IMR-90 (cell line): ENCODE measurements at regions not wholly inside any gene's neighbourhood (a gene's known extent, or its start where the extent isn't known, plus 50 kb on each side); places are given as distances from the start of the nearest gene placed in this dataset.

Experiments
- ATAC-seq: fragments of 200-7000 bp; cut with Tn5 transposase; 2 replicates; pipeline ENCODE4 v1.9.1; 2020; ENCODE audit warnings: low read depth, mild to moderate bottlenecking, moderate library complexity
- BruUV-seq: library from RNA; stranded (reverse); fragments of 400-500 nt; replicated peaks from 2 replicates; lab custom pipeline; 2021; lab: Mats Ljungman, UMichigan
- CTCF ChIA-PET: fragments of 300-600 bp; formaldehyde crosslinking; extraction: SDS; loops from one replicate; lab custom pipeline; 2021; ENCODE audit warnings: antibody characterized with exemption; lab: Yijun Ruan, JAX
- POLR2A ChIA-PET: fragments of 300-600 bp; sonication (Branson Sonifier 250); formaldehyde crosslinking; loops from one replicate; lab custom pipeline; 2022; ENCODE audit warnings: antibody characterized with exemption; ENCODE audit not compliant: unreplicated experiment; lab: Charles Lee
- DNase-seq: peaks from one replicate; pipeline ENCODE4 v3.0.0; 2013
- H2AFZ ChIP-seq: replicated peaks from 2 replicates; pipeline ENCODE3; 2013; ENCODE audit warnings: low read length, mild to moderate bottlenecking; ENCODE audit not compliant: poor library complexity
- H2AK5ac ChIP-seq: 2 replicates; pipeline ENCODE4 v1.6.1; 2013; ENCODE audit warnings: low read depth, low read length, inconsistent platforms
- H2AK9ac ChIP-seq: replicated peaks from 2 replicates; pipeline ENCODE3; 2013; ENCODE audit warnings: mild to moderate bottlenecking, low read depth, low read length, moderate library complexity; ENCODE audit not compliant: poor library complexity
- H2BK120ac ChIP-seq: 2 replicates; pipeline ENCODE4 v1.6.1; 2013; ENCODE audit warnings: low read depth, low read length, inconsistent platforms
- H2BK15ac ChIP-seq: 3 replicates; pipeline ENCODE4 v1.6.1; 2013; ENCODE audit warnings: low read depth, low read length, inconsistent platforms
- H2BK20ac ChIP-seq: 2 replicates; pipeline ENCODE4 v1.6.1; 2013; ENCODE audit warnings: low read depth, mild to moderate bottlenecking, inconsistent platforms, low read length, moderate library complexity
- H2BK5ac ChIP-seq: 2 replicates; pipeline ENCODE4 v1.6.1; 2013; ENCODE audit warnings: mild to moderate bottlenecking, low read depth, low read length, inconsistent platforms; ENCODE audit not compliant: poor library complexity, severe bottlenecking
- H3K14ac ChIP-seq: replicated peaks from 2 replicates; pipeline ENCODE4 v1.6.1; 2013; ENCODE audit warnings: low read depth, low read length, inconsistent platforms
- H3K18ac ChIP-seq: 2 replicates; pipeline ENCODE4 v1.6.1; 2013; ENCODE audit warnings: low read depth, low read length, control low read depth
- H3K23ac ChIP-seq: 2 replicates; pipeline ENCODE4 v1.6.1; 2013; ENCODE audit warnings: low read depth, low read length, inconsistent platforms
- H3K27ac ChIP-seq: 2 replicates; pipeline ENCODE4 v1.5.1; 2013; ENCODE audit warnings: mild to moderate bottlenecking, control low read depth, low read length; ENCODE audit not compliant: insufficient read depth
- H3K27me3 ChIP-seq: 2 replicates; pipeline ENCODE4 v1.6.1; 2013; ENCODE audit warnings: low read length; ENCODE audit not compliant: control insufficient read depth, insufficient read depth
- H3K36me3 ChIP-seq: 2 replicates; pipeline ENCODE4 v1.6.1; 2013; ENCODE audit warnings: low read length, mixed read lengths; ENCODE audit not compliant: control insufficient read depth, insufficient read depth
- H3K4ac ChIP-seq: 2 replicates; pipeline ENCODE4 v1.6.1; 2013; ENCODE audit warnings: low read depth, low read length, inconsistent platforms
- H3K4me1 ChIP-seq: 2 replicates; pipeline ENCODE4 v1.6.1; 2013; ENCODE audit warnings: low read length, mixed read lengths; ENCODE audit not compliant: control insufficient read depth, insufficient read depth
- H3K4me2 ChIP-seq: 2 replicates; pipeline ENCODE4 v1.6.1; 2013; ENCODE audit warnings: low read depth, mild to moderate bottlenecking, control low read depth, low read length, moderate library complexity
- H3K4me3 ChIP-seq: 2 replicates; pipeline ENCODE4 v1.5.1; 2013; ENCODE audit warnings: low read depth, mild to moderate bottlenecking, control low read depth, low read length, moderate library complexity; ENCODE audit not compliant: insufficient read depth
- H3K56ac ChIP-seq: 2 replicates; pipeline ENCODE4 v1.6.1; 2013; ENCODE audit warnings: low read length, inconsistent platforms; ENCODE audit not compliant: insufficient read depth; ENCODE audit errors: extremely low read depth
- H3K79me1 ChIP-seq, 2 experiments: 2 replicates each; pipeline ENCODE4 v1.6.1; 2013; ENCODE audit warnings: low read length in 2 of 2, inconsistent platforms in 1 of 2, low read depth in 1 of 2
- H3K9ac ChIP-seq: 2 replicates; pipeline ENCODE4 v1.6.1; 2013; ENCODE audit warnings: low read depth, low read length, control low read depth
- H3K9me1 ChIP-seq: 2 replicates; pipeline ENCODE4 v1.6.1; 2013; ENCODE audit warnings: low read length, inconsistent platforms; ENCODE audit not compliant: insufficient read depth
- H3K9me3 ChIP-seq: 2 replicates; pipeline ENCODE4 v1.6.1; 2013; ENCODE audit warnings: low read length; ENCODE audit not compliant: control insufficient read depth, insufficient read depth
- H4K20me1 ChIP-seq: 2 replicates; pipeline ENCODE4 v1.6.1; 2013; ENCODE audit warnings: low read length, inconsistent platforms; ENCODE audit not compliant: insufficient read depth
- H4K5ac ChIP-seq: 2 replicates; pipeline ENCODE4 v1.6.1; 2013; ENCODE audit warnings: mild to moderate bottlenecking, low read depth, low read length, control low read depth
- H4K8ac ChIP-seq, 2 experiments: 2 replicates each; pipeline ENCODE4 v1.6.1; 2013; ENCODE audit warnings: low read depth in 2 of 2, low read length in 2 of 2, control low read depth in 1 of 2, inconsistent platforms in 1 of 2
- H4K91ac ChIP-seq: 2 replicates; pipeline ENCODE4 v1.6.1; 2013; ENCODE audit warnings: low read depth, low read length, inconsistent platforms; ENCODE audit not compliant: insufficient read depth
- MAZ ChIP-seq: IDR thresholded peaks from 2 replicates; pipeline ENCODE4 v1.6.1; 2012; ENCODE audit warnings: low read depth, mild to moderate bottlenecking, low read length, improper control_type of control experiment, moderate library complexity, borderline replicate concordance
- MXI1 ChIP-seq: IDR thresholded peaks from 2 replicates; pipeline ENCODE4 v1.6.1; 2012; ENCODE audit warnings: low read depth, mild to moderate bottlenecking, low read length, moderate library complexity, borderline replicate concordance
- RCOR1 ChIP-seq: IDR thresholded peaks from 2 replicates; pipeline ENCODE4 v1.6.1; 2012; ENCODE audit warnings: mild to moderate bottlenecking, low read length, improper control_type of control experiment; ENCODE audit not compliant: insufficient replicate concordance
- WGBS, 2 experiments: methylation state at CpG; one replicate each; pipeline versions ENCODE4 v1.1.5 to v1.1.7; 2013; ENCODE audit warnings: missing lambda C conversion rate in 2 of 2; ENCODE audit not compliant: insufficient read length in 1 of 2; ENCODE audit errors: extremely low coverage in 2 of 2; 5-methylcytosine and 5-hydroxymethylcytosine counted together
- dilution Hi-C: fragments of 300-500 bp; cut with HindIII; formaldehyde crosslinking; loops from one replicate; pipeline ENCODE4 v1.14.3; 2018; ENCODE audit warnings: low sequenced_read_pairs; ENCODE audit not compliant: unreplicated experiment
- in situ Hi-C: fragments of 300-500 bp; cut with MboI; formaldehyde crosslinking; loops from 3 replicates; pipeline ENCODE4 v1.14.3; 2019; ENCODE audit warnings: low sequenced_read_pairs, inconsistent platforms, mixed read lengths
- intact Hi-C: fragments of 100-400 bp; cut with micrococcal nuclease; formaldehyde crosslinking; loops from 2 replicates; pipeline ENCODE4 v1.10.0; 2022
- TF ChIP-seq, protein P1 (sequence below): conservative IDR thresholded peaks from 2 replicates; pipeline ENCODE4 v1.5.1; 2012; ENCODE audit warnings: mild to moderate bottlenecking, low read depth, low read length, improper control_type of control experiment
- TF ChIP-seq, protein P2 (sequence below): fragments of 150-350 bp; IDR thresholded peaks from 2 replicates; pipeline ENCODE4 v1.6.1; 2016; ENCODE audit warnings: low read depth, mild to moderate bottlenecking, low read length, moderate library complexity, borderline replicate concordance

DNA sequence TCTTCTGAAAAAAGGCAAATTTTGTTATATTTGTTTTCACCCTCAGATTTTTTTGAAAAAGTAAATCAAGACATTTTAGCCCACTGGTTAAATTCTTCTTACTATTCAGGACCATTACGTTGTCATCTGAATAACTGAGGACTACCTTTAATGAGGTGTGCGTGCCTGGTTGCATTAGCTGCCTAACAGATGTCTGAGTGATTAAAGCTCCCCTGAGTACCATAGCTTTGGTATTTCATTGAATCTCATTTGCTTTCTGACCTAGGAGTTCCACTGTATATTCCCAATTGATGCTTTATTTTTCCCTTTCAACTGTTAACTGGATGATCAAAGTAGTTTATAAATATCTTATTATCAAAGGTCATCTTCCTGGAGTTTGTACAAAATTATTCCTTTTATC, 410.0 kb upstream of the SEMA3D start:
- H3K18ac ChIP-seq: no peak overlapping the region; the same call in 1 of the 2 replicates
- DNase-seq: no peak
- no peaks in the 10 kb centered on the region for H4K20me1 ChIP-seq
- in situ Hi-C loops: no loop called here
- H2BK5ac ChIP-seq: no peak overlapping the region
- no peak overlapping the region for H3K27ac ChIP-seq
- H2AK9ac ChIP-seq: no peak overlapping the region
- H3K9me3 ChIP-seq: no peaks in the 10 kb centered on the region
- no peaks in the 10 kb centered on the region for H3K79me1 ChIP-seq
- CTCF ChIA-PET: no interaction called here
- H2BK20ac ChIP-seq: peak overlapping the region; percentile 82
- ATAC-seq: no peak
- H2AFZ ChIP-seq: no peak overlapping the region
- H3K4me1 ChIP-seq: no peaks in the 10 kb centered on the region; the same call in 1 of the 2 replicates
- H4K8ac ChIP-seq: 0 out of 4 replicates have a peak overlapping the region, but pooled peaks of 1 of the 2 experiments have one; percentile 49
- H3K23ac ChIP-seq: no peak overlapping the region
- H3K56ac ChIP-seq: no peak overlapping the region
- no peak for TF ChIP-seq MXI1
- TF ChIP-seq, protein P1, sequence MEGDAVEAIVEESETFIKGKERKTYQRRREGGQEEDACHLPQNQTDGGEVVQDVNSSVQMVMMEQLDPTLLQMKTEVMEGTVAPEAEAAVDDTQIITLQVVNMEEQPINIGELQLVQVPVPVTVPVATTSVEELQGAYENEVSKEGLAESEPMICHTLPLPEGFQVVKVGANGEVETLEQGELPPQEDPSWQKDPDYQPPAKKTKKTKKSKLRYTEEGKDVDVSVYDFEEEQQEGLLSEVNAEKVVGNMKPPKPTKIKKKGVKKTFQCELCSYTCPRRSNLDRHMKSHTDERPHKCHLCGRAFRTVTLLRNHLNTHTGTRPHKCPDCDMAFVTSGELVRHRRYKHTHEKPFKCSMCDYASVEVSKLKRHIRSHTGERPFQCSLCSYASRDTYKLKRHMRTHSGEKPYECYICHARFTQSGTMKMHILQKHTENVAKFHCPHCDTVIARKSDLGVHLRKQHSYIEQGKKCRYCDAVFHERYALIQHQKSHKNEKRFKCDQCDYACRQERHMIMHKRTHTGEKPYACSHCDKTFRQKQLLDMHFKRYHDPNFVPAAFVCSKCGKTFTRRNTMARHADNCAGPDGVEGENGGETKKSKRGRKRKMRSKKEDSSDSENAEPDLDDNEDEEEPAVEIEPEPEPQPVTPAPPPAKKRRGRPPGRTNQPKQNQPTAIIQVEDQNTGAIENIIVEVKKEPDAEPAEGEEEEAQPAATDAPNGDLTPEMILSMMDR: no peak
- TF ChIP-seq, protein P2, sequence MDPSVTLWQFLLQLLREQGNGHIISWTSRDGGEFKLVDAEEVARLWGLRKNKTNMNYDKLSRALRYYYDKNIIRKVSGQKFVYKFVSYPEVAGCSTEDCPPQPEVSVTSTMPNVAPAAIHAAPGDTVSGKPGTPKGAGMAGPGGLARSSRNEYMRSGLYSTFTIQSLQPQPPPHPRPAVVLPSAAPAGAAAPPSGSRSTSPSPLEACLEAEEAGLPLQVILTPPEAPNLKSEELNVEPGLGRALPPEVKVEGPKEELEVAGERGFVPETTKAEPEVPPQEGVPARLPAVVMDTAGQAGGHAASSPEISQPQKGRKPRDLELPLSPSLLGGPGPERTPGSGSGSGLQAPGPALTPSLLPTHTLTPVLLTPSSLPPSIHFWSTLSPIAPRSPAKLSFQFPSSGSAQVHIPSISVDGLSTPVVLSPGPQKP: no peak
- no peak for TF ChIP-seq MAZ
- no peak for TF ChIP-seq RCOR1
- H3K4me3 ChIP-seq: no peak overlapping the region
- intact Hi-C loops: no loop called here
- no TSS peak for BruUV-seq
- H3K4ac ChIP-seq: peak overlapping the region; percentile 26; the same call in 1 of the 2 replicates
- no peak overlapping the region for H4K91ac ChIP-seq
- no peak overlapping the region for H3K14ac ChIP-seq
- WGBS, 2 experiments: no CpG with 5 or more reads among the region's 2 CpGs
- no peak overlapping the region for H3K4me2 ChIP-seq
- H3K27me3 ChIP-seq: no peaks in the 10 kb centered on the region
- no peaks in the 10 kb centered on the region for H3K36me3 ChIP-seq
- no peaks in the 10 kb centered on the region for H3K9me1 ChIP-seq
- POLR2A ChIA-PET: no interaction called here
- no peak overlapping the region for H4K5ac ChIP-seq
- dilution Hi-C loops: no loop called here
- peak overlapping the region; percentile 77 for H2BK120ac ChIP-seq
- no peak overlapping the region for H3K9ac ChIP-seq
- H2BK15ac ChIP-seq: no peak overlapping the region
- H2AK5ac ChIP-seq: no peak overlapping the region; the same call in 1 of the 2 replicates
